Stomach (tissue), 4 donors: ENCODE measurements at regions not wholly inside any gene's neighbourhood (a gene's known extent, or its start where the extent isn't known, plus 50 kb on each side); places are given as distances from the start of the nearest gene placed in this dataset.

Experiments used
- EP300 ChIP-seq: sonication (generic); formaldehyde crosslinking; IDR thresholded peaks from one replicate; pipeline ENCODE4 v1.6.1; 2017; ENCODE audit warnings: antibody characterized with exemption
- POLR2A ChIP-seq, 4 donors: fragments of 450-650 bp; IDR thresholded peaks; one replicate each; pipeline ENCODE4 v1.6.1; 2016; ENCODE audit warnings: antibody characterized with exemption in 4 of 4, control low read depth in 2 of 4, mild to moderate bottlenecking in 1 of 4, moderate library complexity in 1 of 4
- POLR2AphosphoS5 ChIP-seq, 3 donors: sonication (generic); formaldehyde crosslinking; IDR thresholded peaks; one replicate each; pipeline ENCODE4 v1.6.1; 2016; ENCODE audit warnings: antibody characterized with exemption in 3 of 3
- TF ChIP-seq, protein P1 (sequence below), 7 experiments: fragments of 450-650 bp in 4 of 7; fragments of 200-600 bp in 3 of 7; sonication (generic) in 3 of 7; IDR thresholded peaks; one replicate each; pipeline ENCODE4 v1.5.1; 2016 to 2019; ENCODE audit warnings: antibody characterized with exemption in 7 of 7, control low read depth in 2 of 7, mild to moderate bottlenecking in 1 of 7

DNA sequence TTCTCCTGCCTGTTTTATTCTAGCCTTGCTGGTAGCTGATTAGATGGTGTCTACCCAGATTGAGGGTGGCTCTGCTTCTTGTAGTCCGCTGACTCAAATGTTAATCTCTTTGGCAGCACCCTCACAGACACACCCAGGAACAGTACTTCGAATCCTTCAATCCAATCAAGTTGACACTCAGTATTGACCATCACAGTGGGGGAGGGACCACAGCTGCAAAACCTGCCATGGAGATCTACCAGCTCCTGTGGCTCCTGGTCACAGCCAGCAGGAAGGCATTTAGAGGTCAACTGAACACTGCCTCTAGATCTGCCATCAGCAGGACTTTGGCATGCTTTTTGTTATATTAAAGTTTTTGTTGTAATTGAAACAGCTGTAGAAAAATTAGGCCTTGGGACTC, 146.9 kb downstream of the RWDD3 start:
- TF ChIP-seq, protein P1, sequence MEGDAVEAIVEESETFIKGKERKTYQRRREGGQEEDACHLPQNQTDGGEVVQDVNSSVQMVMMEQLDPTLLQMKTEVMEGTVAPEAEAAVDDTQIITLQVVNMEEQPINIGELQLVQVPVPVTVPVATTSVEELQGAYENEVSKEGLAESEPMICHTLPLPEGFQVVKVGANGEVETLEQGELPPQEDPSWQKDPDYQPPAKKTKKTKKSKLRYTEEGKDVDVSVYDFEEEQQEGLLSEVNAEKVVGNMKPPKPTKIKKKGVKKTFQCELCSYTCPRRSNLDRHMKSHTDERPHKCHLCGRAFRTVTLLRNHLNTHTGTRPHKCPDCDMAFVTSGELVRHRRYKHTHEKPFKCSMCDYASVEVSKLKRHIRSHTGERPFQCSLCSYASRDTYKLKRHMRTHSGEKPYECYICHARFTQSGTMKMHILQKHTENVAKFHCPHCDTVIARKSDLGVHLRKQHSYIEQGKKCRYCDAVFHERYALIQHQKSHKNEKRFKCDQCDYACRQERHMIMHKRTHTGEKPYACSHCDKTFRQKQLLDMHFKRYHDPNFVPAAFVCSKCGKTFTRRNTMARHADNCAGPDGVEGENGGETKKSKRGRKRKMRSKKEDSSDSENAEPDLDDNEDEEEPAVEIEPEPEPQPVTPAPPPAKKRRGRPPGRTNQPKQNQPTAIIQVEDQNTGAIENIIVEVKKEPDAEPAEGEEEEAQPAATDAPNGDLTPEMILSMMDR (IDR thresholded peaks at IDR 0.05) = no peak
- TF ChIP-seq POLR2AphosphoS5 (IDR thresholded peaks at IDR 0.05) = no peak
- no peak for TF ChIP-seq POLR2A (IDR thresholded peaks at IDR 0.05)
- TF ChIP-seq EP300 = no peak
